H1 (cell line): ENCODE measurements at regions not wholly inside any gene's neighbourhood (a gene's known extent, or its start where the extent isn't known, plus 50 kb on each side); places are given as distances from the start of the nearest gene placed in this dataset.

ENCODE experiments used
- CTCF ChIA-PET: fragments of 300-600 bp; sonication (Branson Sonifier 250); formaldehyde crosslinking; loops from one replicate; lab custom pipeline; 2021; ENCODE audit not compliant: partially characterized antibody; lab: Charles Lee
- POLR2A ChIA-PET: fragments of 300-600 bp; sonication (Branson Sonifier 250); formaldehyde crosslinking; loops from one replicate; lab custom pipeline; 2021; ENCODE audit warnings: inconsistent platforms; ENCODE audit not compliant: partially characterized antibody; lab: Charles Lee
- DNase-seq, 2 experiments: peaks; one replicate each; pipeline versions ENCODE4 v3.0.0 to v3.0.0-alpha.2; 2010 to 2022; ENCODE audit warnings: low spot score in 2 of 2, low read depth in 1 of 2, mixed read lengths in 1 of 2
- FAIRE-seq: peaks from 2 replicates; lab custom pipeline; 2011; peaks lifted over from hg19 to GRCh38; lab: Jason Lieb, UNC
- H2AFZ ChIP-seq: 2 replicates; pipeline ENCODE4 v1.8.1; 2012; ENCODE audit warnings: low read length, inconsistent platforms
- H2AK5ac ChIP-seq: 2 replicates; pipeline ENCODE4 v1.6.1; 2013; ENCODE audit warnings: low read depth, low read length
- H2BK120ac ChIP-seq: replicated peaks from 2 replicates; pipeline ENCODE3; 2013; ENCODE audit warnings: low read depth, low read length, inconsistent platforms
- H2BK12ac ChIP-seq: 2 replicates; pipeline ENCODE4 v1.6.1; 2013; ENCODE audit warnings: low read depth, low read length
- H2BK15ac ChIP-seq: 2 replicates; pipeline ENCODE4 v1.6.1; 2013; ENCODE audit warnings: low read length
- H2BK20ac ChIP-seq: 2 replicates; pipeline ENCODE4 v1.6.1; 2013; ENCODE audit warnings: low read length
- H2BK5ac ChIP-seq: 2 replicates; pipeline ENCODE4 v1.6.1; 2013; ENCODE audit warnings: low read depth, low read length
- H3K14ac ChIP-seq: 2 replicates; pipeline ENCODE4 v1.6.1; 2013; ENCODE audit warnings: inconsistent platforms; ENCODE audit not compliant: insufficient read length
- H3K18ac ChIP-seq: 2 replicates; pipeline ENCODE4 v1.6.1; 2013; ENCODE audit warnings: low read length; ENCODE audit errors: extremely low read depth
- H3K23ac ChIP-seq: 2 replicates; pipeline ENCODE4 v1.6.1; 2013; ENCODE audit warnings: inconsistent platforms; ENCODE audit not compliant: insufficient read length
- H3K23me2 ChIP-seq: 2 replicates; pipeline ENCODE4 v1.6.1; 2013; ENCODE audit warnings: low read depth, low read length
- H3K27ac ChIP-seq: 2 replicates; pipeline ENCODE4 v1.6.1; 2011; ENCODE audit warnings: low read depth, low read length, inconsistent platforms
- H3K27me3 ChIP-seq, 4 experiments: replicated peaks in 1 of 4; 1 replicate in 1 of 4; 2 replicates in 3 of 4; pipeline versions ENCODE4 v1.6.1 to v1.8.1; 2011 to 2013; ENCODE audit warnings: low read length in 3 of 4, mild to moderate bottlenecking in 3 of 4, inconsistent platforms in 2 of 4, mixed read lengths in 2 of 4, moderate library complexity in 1 of 4; ENCODE audit not compliant: control insufficient read depth in 3 of 4, insufficient read depth in 3 of 4; ENCODE audit errors: extremely low read depth in 1 of 4
- H3K36me3 ChIP-seq, 4 experiments: 2 replicates each; pipeline versions ENCODE4 v1.6.1 to v1.8.1; 2011 to 2013; ENCODE audit warnings: mild to moderate bottlenecking in 4 of 4, low read length in 3 of 4, moderate library complexity in 2 of 4, control low read depth in 1 of 4, inconsistent platforms in 1 of 4; ENCODE audit not compliant: insufficient read depth in 4 of 4, control insufficient read depth in 2 of 4
- H3K4ac ChIP-seq: replicated peaks from 2 replicates; pipeline ENCODE3; 2013; ENCODE audit warnings: low read length, low read depth, mixed read lengths, inconsistent platforms; ENCODE audit not compliant: insufficient read length
- H3K4me1 ChIP-seq, 4 experiments: replicated peaks in 1 of 4; 1 replicate in 1 of 4; 2 replicates in 3 of 4; pipeline versions ENCODE4 v1.6.1 to v1.8.1; 2011 to 2013; ENCODE audit warnings: low read length in 3 of 4, inconsistent platforms in 2 of 4, mixed read lengths in 1 of 4; ENCODE audit not compliant: insufficient read depth in 4 of 4, control insufficient read depth in 3 of 4
- H3K4me2 ChIP-seq, 2 experiments: 2 replicates each; pipeline versions ENCODE4 v1.6.1 to v1.8.1; 2011 to 2013; ENCODE audit warnings: low read depth in 2 of 2, low read length in 2 of 2, control low read depth in 1 of 2, inconsistent platforms in 1 of 2, mild to moderate bottlenecking in 1 of 2; ENCODE audit not compliant: insufficient read depth in 1 of 2
- H3K4me3 ChIP-seq, 4 experiments: fragments of 200-600, 300-600 bp in 1 of 4; sonication (generic), shearing (Covaris generic), sonication (Bioruptor Twin) in 1 of 4; 2 replicates each; pipeline versions ENCODE4 v1.5.1 to v1.8.1; 2011 to 2016; ENCODE audit warnings: low read length in 4 of 4, low read depth in 3 of 4, control low read depth in 2 of 4, inconsistent platforms in 2 of 4, mild to moderate bottlenecking in 2 of 4, mixed read lengths in 1 of 4, moderate library complexity in 1 of 4; ENCODE audit not compliant: insufficient read depth in 2 of 4; ENCODE audit errors: extremely low read depth in 1 of 4
- H3K56ac ChIP-seq: replicated peaks from 2 replicates; pipeline ENCODE3; 2013; ENCODE audit warnings: low read depth, mild to moderate bottlenecking, mixed read lengths, low read length, inconsistent platforms; ENCODE audit not compliant: insufficient read length
- H3K79me1 ChIP-seq: 2 replicates; pipeline ENCODE4 v1.6.1; 2013; ENCODE audit warnings: low read depth, low read length, control low read depth
- H3K79me2 ChIP-seq, 2 experiments: 2 replicates each; pipeline versions ENCODE4 v1.6.1 to v1.8.1; 2012 to 2013; ENCODE audit warnings: low read length in 2 of 2, mild to moderate bottlenecking in 2 of 2, inconsistent platforms in 1 of 2; ENCODE audit not compliant: insufficient read depth in 2 of 2, control insufficient read depth in 1 of 2
- H3K9ac ChIP-seq, 4 experiments: replicated peaks in 1 of 4; 1 replicate in 1 of 4; 2 replicates in 3 of 4; pipeline versions ENCODE4 v1.6.1 to v1.8.1; 2011 to 2013; ENCODE audit warnings: low read depth in 3 of 4, low read length in 3 of 4, control low read depth in 2 of 4, mild to moderate bottlenecking in 2 of 4, moderate library complexity in 2 of 4, inconsistent platforms in 1 of 4; ENCODE audit errors: extremely low read depth in 1 of 4
- H3K9me3 ChIP-seq, 2 experiments: 2 replicates each; pipeline versions ENCODE4 v1.6.1 to v1.8.1; 2012 to 2013; ENCODE audit warnings: mild to moderate bottlenecking in 2 of 2, moderate library complexity in 2 of 2, control low read depth in 1 of 2, inconsistent platforms in 1 of 2, low read depth in 1 of 2, low read length in 1 of 2, mixed read lengths in 1 of 2; ENCODE audit not compliant: insufficient read depth in 2 of 2
- H4K20me1 ChIP-seq, 2 experiments: replicated peaks in 1 of 2; 2 replicates each; pipeline versions ENCODE3 to v1.8.1; 2011 to 2013; ENCODE audit warnings: inconsistent platforms in 2 of 2, low read length in 2 of 2, mild to moderate bottlenecking in 1 of 2; ENCODE audit not compliant: insufficient read depth in 2 of 2, control insufficient read depth in 1 of 2
- H4K5ac ChIP-seq: 2 replicates; pipeline ENCODE4 v1.6.1; 2013; ENCODE audit warnings: low read length, low read depth, mixed read lengths, inconsistent platforms; ENCODE audit not compliant: insufficient read length
- H4K8ac ChIP-seq: 2 replicates; pipeline ENCODE4 v1.8.0; 2013; ENCODE audit warnings: mild to moderate bottlenecking, moderate library complexity, low read length, inconsistent platforms; ENCODE audit not compliant: insufficient read depth; ENCODE audit errors: extremely low read depth
- H4K91ac ChIP-seq: replicated peaks from 2 replicates; pipeline ENCODE3; 2013; ENCODE audit warnings: low read length, mixed read lengths, inconsistent platforms; ENCODE audit not compliant: insufficient read length
- CEBPB ChIP-seq: IDR thresholded peaks from 2 replicates; pipeline ENCODE4 v1.6.1; 2012; ENCODE audit warnings: low read depth, low read length
- CREB1 ChIP-seq: IDR thresholded peaks from 2 replicates; pipeline ENCODE4 v1.6.1; 2012; ENCODE audit warnings: inconsistent platforms
- KDM4A ChIP-seq: IDR thresholded peaks from one replicate; pipeline ENCODE4 v1.7.1; 2012; ENCODE audit warnings: low read depth, mild to moderate bottlenecking, moderate library complexity, low read length, inconsistent platforms; ENCODE audit not compliant: severe bottlenecking
- KDM5A ChIP-seq: fragments of 200-600 bp; IDR thresholded peaks from 2 replicates; pipeline ENCODE4 v1.7.1; 2012; ENCODE audit warnings: mild to moderate bottlenecking, low read length, inconsistent platforms, mixed read lengths
- RFX5 ChIP-seq: IDR thresholded peaks from 2 replicates; pipeline ENCODE4 v1.6.1; 2011; ENCODE audit warnings: low read depth, low read length, improper control_type of control experiment, borderline replicate concordance
- WGBS, 2 experiments: shearing (Covaris generic) in 1 of 2; methylation state at CpG; one replicate each; pipeline versions ENCODE4 v1.1.6 to v1.1.7; 2013 to 2015; ENCODE audit warnings: low lambda C conversion rate in 2 of 2, mixed read lengths in 2 of 2, inconsistent platforms in 1 of 2, low coverage in 1 of 2, missing lambda C conversion rate in 1 of 2; ENCODE audit not compliant: insufficient replicate concordance in 2 of 2, insufficient coverage in 1 of 2, insufficient read length in 1 of 2; ENCODE audit errors: extremely low coverage in 1 of 2, missing lambda C conversion rate in 1 of 2; 5-methylcytosine and 5-hydroxymethylcytosine counted together
- TF ChIP-seq, protein P1 (sequence below): IDR thresholded peaks from 2 replicates; pipeline ENCODE4 v1.6.1; 2011; ENCODE audit warnings: low read length, improper control_type of control experiment

DNA sequence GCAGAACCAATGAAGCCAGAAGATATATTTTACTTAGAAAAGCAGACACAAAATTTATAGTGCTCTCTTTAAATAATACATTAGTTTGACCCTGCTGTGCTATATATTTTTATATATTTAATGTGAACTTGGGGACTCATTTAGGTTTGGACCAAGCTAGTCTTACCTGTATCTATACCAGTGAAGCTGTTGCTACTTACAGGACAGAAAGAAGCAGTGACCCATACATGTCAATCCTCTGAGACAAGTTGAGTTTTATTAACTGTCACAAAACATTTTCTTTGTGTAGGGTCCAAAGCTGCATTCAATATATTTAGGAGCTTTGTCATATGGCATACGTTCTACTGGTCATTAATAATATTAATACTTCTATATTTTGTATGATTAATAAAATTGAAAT lies 327.7 kb upstream of the NUDT12 start:
- no peak overlapping the region for H3K4me2 ChIP-seq
- no peaks in the 10 kb centered on the region for H3K9me3 ChIP-seq
- no peak overlapping the region for H3K9ac ChIP-seq
- peaks cover 0 to 3% (median 0%) of the 10 kb centered on the region in 4 experiments; a peak in 1 of 7 replicates for H3K4me1 ChIP-seq
- no peak overlapping the region for H4K91ac ChIP-seq
- FAIRE-seq: no peak
- ChIA-PET POLR2A (no interaction called here), CTCF (interaction anchor here (1.2 kb wide), 2 partner anchors 8 to 18 kb away, joined by 3 to 4 read pairs; no protein-coding TSS in a partner anchor)
- no peak overlapping the region for H3K56ac ChIP-seq
- H3K79me1 ChIP-seq: no peaks in the 10 kb centered on the region
- H3K27me3 ChIP-seq: no peaks in the 10 kb centered on the region
- no peak overlapping the region for H4K8ac ChIP-seq
- H3K14ac ChIP-seq: no peak overlapping the region
- no peak overlapping the region for H3K4ac ChIP-seq
- no peak overlapping the region for H2AK5ac ChIP-seq
- H3K4me3 ChIP-seq: no peak overlapping the region
- no peak for DNase-seq
- no peak overlapping the region for H3K23ac ChIP-seq
- no peak overlapping the region for H2BK20ac ChIP-seq
- WGBS, 2 experiments: 93% methylated on average over 1 of the region's 1 CpG; no CpG with 5 or more reads in 1 of the 2 experiments
- no peak overlapping the region for H2AFZ ChIP-seq
- no peak overlapping the region for H3K27ac ChIP-seq
- no peak overlapping the region for H2BK5ac ChIP-seq
- H4K20me1 ChIP-seq: no peaks in the 10 kb centered on the region
- no peaks in the 10 kb centered on the region for H3K79me2 ChIP-seq
- H2BK120ac ChIP-seq: no peak overlapping the region
- H3K23me2 ChIP-seq: no peaks in the 10 kb centered on the region
- no peak overlapping the region for H4K5ac ChIP-seq
- H2BK12ac ChIP-seq: no peak overlapping the region
- H3K18ac ChIP-seq: no peak overlapping the region
- H3K36me3 ChIP-seq: no peaks in the 10 kb centered on the region
- no peak overlapping the region for H2BK15ac ChIP-seq
- TF ChIP-seq, protein P1, sequence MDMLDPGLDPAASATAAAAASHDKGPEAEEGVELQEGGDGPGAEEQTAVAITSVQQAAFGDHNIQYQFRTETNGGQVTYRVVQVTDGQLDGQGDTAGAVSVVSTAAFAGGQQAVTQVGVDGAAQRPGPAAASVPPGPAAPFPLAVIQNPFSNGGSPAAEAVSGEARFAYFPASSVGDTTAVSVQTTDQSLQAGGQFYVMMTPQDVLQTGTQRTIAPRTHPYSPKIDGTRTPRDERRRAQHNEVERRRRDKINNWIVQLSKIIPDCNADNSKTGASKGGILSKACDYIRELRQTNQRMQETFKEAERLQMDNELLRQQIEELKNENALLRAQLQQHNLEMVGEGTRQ: no peak
- TF ChIP-seq CEBPB (no peak), KDM4A (no peak), RFX5 (no peak), CREB1 (no peak), KDM5A (no peak)
